Stimulated activated CD4-positive, alpha-beta T cell treated with anti-CD3 and anti-CD28 coated beads, Interleukin-4, amount 100 ng/mL, for 1 hour (primary cell): ENCODE measurements at regions not wholly inside any gene's neighbourhood (a gene's known extent, or its start where the extent isn't known, plus 50 kb on each side); places are given as distances from the start of the nearest gene placed in this dataset.

Experiments
- DNase-seq: peaks from one replicate; pipeline ENCODE4 v3.0.0-alpha.2; 2020

DNA sequence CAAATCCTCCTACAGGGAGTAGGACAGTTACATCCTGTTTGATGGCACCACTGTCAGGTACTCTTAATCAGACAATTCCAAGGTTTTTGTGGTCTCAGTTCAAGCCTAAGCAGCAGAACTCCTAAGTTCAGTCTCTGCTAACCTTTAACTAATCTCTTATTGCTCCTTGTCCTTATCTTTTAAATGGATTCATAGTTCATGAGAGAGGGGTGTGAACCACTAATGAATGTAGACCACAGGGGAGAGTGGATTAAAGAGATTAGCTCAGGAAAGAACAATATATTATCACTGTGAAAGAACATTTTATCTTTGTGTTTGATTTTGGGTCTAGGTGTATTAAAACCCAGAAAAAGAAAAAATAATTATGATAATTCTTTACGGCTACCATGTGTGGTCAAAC, 168.9 kb downstream of the DCK start:
- no peak for DNase-seq

DNA sequence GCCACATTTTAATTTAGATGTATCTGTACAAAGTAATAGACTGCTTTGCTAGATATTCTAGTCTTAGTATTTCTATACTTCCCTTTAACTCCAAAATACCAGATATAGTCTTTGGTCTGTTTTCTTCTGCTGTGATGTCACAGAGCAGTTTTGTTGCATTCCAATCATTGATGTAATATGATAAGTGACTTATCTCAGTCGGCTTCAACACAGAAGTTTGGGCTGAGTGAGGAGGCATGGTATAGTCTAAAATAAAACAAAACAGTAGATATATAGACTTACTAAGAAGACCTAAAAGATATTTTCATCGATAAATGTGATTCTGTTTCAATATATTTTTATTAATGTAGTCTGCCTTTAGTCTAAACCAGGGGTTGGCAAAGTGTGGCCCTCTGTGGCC, 169.9 kb downstream of the DCK start:
- no peak for DNase-seq

DNA sequence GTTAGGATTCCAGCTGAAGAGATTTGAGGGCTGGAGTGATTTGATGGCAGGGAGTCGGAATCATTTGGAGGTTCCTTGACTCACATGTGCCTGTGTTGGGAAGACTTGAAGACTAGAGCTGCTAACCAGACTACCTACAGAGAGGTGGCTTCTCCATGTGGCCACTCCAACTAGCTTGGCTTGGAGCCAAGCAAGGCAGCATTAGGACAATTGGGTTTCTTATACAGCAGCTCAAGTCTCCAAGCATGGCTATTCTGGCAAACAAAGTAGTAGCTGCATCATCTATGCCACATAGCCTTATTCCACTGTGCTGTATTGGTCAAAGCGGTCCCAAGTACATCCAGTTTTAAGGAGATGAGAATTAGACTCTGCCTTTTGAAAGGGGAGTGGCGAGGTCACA, 171.7 kb upstream of the SLC4A4 start:
- no peak for DNase-seq

DNA sequence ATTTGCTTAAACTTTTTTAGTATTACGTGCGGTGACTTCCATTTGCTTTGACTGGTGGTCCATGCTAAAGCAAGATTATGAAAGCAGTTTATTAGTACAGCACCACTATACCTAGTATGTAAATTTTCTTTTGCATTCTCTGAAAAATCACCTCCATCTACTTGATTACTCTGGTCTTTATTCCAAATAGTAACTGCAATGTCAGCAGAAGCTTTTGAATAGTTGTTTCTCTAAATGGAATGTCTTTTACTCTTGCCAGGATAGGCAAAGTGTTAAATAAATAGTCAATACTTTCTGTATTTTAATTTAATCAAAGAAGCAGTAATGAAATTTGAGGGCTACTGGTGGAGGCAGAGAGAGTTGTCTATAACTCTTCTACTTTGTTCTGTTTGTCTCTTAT, 167.2 kb upstream of the SLC4A4 start:
- no peak for DNase-seq

DNA sequence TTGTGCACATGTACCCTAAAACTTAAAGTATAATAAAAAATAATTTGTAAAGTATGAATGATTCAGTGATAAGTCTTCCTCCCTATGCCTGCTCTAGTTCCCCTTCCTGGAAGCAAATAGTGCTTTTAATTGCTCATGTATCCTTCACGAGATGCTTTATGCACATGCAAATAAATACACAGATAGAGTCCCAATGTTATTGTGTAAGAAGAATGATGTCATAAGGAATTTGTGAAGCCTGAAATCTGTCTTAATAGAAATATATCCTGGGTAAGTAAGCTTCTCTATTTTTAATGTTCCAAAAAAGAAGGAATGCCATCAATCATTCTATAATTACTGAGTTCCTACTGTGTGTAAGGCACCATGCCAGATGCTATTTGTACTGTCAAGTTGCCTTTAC, 157.5 kb upstream of the SLC4A4 start:
- DNase-seq, result no peak

DNA sequence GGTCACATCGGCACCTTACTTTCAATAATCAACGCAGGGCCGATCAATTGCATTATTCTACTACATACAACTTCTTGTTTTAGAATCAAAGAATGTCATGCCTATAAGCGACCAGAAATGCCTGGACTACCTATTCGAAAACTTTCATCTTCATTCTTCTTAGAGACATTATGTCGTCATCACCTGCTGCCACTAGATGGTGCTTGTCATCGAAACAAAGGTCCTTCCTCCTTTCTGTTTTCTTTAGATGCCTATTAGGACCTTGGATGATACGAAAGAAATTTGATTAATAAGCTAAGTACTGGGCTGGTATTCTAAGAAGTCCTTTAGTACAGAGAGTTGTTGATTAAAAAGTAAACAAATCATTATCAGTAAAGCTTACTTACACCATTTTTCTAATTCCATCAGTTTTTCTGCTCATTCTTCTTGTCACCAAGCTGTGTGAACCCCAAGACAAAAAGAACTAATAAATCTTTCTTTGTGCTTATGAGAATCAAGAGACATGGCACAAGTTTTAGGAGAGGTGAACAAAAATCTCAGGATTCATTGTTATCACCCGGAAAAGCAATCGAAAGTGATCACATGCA, 154.5 kb upstream of the SLC4A4 start:
- DNase-seq, result peak; percentile 13

DNA sequence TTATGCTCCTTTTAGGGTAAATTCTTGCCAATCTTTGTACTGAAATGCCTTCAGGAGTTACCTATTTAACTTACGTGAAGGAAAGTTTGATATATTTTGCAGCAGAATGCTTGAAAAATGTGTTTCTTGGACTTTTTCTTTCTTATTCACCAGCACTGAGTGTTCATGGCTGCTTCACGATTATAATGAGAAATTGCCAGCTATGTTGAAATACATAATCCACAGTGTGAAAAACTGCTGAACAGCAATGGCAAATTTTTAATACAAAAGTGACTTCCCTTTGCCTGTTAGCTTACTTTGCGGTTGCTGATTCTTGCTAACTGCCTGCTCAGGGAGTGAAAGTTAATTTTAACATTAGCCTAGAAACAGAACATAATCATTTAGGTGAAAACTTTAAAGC, 153.8 kb upstream of the SLC4A4 start:
- DNase-seq, result no peak

DNA sequence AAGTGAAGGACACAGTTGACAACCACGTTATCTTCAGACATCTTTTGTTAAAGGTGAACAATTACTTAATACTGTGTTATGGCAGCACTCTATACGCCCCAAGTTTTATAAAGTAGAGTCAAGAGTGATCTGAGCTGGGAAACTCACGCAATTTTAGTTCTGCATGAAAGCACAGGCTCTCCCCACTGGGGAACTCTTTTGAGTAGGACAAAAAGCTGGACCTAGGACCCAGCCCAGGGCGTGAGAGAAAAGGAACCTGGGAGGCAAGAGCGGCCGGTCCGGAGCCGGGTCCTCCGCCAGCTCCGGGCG, 152.6 kb upstream of the SLC4A4 start:
- no peak for DNase-seq

DNA sequence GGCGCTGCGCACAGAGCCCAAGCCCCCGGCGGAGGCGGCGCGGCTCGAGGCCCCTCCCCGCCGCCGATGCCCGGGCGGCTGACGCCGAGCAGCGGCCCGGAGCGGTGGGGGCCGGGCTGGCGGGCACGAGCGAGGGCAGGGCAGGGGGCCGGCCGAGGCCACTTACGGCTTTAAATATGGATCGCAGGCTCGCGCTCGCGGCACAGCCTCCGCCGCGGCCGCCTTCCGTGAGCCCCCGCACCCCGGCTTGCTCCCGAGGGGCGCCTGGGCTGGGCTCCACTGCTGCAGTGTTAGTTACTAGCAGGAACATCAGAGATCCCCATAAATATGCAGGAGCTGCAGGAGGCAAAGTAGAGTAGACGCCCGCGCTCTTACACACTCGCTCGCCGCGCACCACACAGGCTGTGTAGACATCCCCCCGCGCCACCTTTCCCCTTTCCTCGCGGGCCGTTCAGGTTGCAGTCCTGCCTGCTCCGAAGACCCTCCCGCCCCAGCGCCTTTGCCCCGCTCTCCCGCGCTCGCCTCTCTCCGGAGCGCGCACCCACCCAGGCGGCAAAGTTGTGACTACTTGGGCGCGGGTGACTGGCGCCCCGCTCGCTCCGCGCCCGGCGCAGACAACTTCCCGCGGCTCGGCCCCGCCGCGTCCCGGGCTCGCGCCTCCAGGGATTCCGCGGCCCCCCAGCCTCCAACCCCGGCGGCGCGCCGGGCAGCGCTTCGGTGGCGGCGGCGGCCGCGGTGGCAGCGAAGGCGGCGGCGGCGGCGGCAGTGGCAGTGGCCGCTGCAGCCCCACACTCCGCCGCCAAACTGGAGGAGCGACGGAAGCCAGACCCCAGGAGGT, 152.0 kb upstream of the SLC4A4 start:
- peak; percentile 16 for DNase-seq

DNA sequence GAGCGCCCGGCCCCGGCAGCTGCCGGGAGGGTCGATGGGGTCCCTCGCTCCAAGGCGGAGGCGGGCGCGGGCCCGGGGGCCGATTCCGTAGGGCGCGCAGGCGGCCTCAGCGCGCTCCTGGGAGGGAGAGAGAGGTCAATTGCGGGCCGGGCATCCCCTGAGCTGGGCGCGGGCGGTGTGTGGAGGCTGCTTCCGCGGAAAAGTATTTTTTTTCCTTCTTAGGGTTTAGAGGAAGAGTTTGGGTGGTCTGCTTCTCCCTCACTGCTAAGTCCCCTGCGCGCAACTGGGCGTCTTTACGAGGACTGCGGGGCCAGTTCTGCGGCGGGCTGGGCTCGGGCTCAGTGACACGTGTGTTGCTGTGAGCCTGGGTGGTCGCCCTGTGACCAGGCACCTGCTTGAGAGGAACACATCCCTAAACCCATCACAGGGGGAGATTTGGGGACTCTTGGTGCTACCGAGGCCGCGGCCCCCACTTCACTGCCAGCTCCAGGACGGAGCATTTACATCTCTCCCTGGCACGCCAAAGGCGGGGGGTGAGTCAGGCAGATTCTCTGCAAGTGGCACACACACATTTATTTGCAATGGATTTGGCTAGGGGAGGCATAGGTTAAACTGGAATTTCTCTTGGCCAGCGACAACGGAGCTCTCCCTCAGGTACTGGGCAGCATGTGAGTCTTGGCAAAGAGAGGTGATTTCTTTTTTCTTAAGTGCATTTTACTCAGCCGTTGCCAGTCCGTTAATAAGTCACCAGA, 151.2 kb upstream of the SLC4A4 start:
- DNase-seq, result peak; percentile 16

DNA sequence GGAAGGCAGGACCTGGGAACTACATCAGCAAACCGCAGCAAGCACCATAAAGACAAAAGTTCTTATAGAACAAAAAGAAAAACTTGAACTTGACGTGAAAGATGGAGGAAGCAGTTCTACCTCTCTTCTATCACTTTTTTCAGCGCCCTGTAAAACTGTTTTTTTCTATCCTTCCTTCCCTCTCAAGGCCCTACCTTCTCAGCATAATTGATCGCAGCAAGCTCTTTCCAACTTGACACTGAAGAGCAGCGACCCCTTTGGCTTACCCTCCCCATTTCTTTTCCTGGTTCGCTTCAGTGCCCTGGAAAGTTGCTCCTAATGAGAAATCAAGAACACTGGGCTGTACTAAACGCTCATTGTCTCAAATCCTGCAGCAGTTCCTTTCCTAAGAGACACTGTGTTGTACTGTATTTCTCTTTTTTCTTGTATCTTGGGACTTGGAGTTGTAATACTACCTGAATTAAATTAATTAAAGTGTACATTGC, 150.6 kb upstream of the SLC4A4 start:
- no peak for DNase-seq

DNA sequence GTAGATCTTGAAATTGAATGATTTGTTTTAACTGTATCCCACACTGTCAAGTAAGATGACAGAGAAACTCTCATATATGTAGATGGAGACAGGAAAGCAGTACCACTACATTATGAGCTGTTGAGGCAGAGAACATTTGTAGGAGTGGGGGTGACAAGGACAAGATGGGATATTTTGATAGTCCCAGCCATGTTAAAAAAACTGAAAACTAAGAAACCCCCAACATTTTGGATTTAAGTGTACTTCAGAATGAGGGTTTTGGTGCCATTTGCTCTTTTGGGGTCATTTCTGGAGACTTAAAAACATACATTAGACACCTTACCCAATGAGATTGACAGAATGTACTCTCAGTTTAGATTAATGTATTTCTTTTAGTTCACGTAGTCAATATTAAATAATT, 149.9 kb upstream of the SLC4A4 start:
- no peak for DNase-seq

DNA sequence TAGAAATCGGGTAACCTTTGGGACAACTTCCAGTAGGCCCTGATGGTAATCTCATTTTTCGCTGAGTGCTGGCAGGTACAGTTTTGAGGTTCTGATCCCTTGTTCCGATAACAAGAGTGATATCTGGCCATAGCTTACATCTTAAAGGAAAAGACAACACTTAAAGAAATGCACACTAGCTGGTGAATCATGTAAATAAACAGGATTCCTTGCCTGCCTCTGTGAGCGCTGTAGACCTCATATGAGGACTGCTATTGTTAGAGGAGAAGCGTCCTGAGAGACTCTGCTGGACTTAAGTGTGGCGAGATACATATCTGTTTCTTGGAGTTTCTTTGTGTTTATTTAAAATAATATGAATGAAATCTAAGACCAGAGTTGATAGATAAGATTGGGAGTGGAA, 149.3 kb upstream of the SLC4A4 start:
- DNase-seq, result no peak

DNA sequence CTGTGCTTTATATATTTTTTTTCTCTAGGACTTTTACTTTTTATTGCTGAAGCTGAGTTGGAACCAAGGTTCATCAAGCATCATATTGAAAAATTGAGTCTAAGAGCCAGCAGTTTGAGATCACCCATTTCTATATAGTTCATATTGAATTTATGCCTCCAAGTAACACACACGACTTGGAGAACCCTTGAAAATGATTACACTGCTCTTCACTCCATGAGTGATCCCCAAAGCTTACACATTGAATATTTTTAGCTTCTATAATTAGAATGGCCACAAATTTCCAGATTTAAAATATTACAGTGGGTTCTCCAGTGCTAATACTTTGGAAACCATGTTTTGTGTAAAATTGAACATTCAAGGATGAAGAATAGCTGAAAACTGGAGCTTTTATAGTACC, 144.4 kb upstream of the SLC4A4 start:
- no peak for DNase-seq

DNA sequence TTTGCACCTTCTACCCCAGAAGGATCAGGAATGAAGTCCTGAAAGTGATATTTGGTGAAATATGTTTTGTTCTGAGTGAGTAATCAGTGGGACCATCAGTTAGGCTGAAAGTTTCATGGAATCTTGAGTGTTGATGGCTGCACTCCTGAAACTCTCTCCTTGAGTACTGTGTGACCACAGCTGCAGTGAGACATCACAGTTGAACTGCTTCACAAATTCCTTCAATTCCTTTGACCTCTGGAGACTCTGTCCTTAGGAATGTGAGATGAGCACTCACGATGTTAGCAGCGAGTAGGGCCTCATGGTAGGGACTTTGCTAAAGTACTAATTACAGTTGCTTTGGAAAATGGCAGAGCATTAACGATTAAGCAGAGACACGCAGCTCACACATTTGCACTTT, 142.9 kb upstream of the SLC4A4 start:
- DNase-seq, result no peak

DNA sequence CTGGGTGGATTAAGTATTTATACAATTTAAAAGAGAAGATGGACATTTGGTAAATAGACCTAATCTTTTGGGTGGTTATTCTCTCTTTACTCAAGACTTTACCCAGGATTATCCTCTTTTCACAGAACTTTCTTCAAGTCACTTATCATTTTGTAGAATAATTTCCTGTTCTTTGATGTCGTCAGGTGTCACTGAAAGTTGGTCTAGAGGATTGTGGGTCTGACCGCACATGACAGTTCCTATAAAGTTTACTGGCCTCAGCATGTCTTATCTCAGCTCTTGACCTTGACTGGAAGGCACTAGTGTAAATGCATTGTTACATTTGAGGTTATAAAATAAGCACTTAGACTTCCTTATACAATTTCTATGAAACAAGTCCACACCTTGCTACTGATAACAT, 139.9 kb upstream of the SLC4A4 start:
- no peak for DNase-seq

DNA sequence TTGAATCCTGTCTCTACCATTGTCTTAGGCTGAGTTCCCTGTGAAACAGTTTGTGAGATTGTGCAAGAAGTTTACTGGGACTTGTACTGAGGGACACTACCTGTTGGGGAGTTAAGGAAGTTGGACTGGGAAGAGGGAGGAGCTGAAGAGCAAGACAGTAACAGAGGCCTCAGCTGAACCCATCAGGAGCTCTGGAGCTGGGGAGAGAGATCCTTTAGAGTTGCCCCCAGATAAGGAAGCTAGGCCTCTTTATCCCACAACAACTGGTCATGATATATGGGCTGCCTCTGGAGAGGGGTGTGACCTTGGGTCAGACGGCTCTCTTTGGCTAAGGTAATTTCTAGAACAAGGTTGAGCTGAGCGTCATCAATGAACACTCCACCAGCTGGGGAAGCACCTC, 137.8 kb upstream of the SLC4A4 start:
- no peak for DNase-seq

DNA sequence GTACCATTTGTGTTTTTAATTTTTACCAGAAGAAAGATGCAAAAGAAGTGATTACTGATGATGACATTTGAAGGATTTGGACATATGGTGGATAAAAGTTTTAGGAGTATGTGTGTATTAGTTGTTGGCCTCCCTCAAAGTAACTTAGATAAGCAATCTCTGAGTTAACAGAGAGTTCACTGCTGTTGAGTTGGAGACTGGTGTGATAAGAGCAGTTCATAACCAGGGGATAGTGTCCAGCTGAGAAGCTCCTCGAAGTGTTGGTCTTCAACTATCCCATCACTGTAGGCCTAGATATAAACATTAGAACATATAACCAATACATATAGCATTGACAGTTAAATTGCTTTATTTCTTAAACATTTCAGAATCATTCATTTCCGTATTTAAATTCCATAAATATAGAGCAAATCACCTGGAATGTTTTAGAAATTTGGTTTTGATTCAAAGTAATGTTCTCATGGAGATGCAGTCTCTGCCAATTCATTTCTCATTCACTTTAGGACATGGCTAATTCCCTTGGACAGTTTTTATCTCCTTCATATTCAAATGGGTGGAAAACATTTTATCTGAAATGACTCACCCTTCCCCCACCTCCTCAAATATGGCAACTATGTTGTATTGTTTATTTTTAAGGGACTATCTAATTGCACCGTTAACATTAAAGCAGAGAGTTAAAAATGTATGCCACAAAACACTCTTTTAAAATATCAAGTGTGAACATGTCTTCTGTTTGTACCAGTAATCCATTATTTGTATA, 136.8 kb upstream of the SLC4A4 start:
- DNase-seq, result no peak

DNA sequence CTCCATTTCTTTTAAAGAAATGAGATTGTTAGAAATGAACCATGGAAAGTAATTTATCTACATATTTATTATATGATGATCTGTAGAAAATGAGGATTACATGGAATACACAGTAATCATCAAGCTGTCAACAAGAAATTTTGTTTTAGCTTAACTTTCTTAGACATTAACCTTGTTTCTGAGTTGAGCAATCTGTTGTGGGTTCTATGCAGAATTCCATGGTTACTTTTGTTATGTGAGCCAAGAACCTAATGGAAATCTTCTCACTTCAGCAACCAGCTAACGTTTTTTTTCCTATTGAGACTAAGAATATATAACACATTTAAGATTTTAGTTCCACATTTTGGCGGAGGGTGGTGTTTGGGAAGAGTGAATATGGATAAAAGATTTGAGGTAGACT, 136.1 kb upstream of the SLC4A4 start:
- no peak for DNase-seq

DNA sequence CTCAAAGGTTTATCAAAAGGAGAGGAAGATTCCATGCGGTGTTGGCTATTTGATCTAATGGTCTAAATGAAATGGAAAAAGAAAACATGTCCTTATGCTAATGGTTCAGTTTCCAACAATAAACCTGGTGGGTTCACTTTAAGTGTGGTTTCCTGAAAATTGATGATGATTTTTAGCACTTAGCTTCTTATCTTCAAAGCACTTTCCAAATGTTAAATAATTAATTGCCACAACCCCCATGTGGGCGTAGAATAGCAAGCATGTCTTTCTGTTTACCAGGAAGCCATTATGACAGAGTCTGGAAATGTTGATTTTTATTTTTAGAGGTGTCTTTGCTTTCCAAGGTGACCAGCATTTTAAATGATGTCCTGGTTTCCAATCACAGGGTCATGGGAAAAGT, 134.8 kb upstream of the SLC4A4 start:
- no peak for DNase-seq

DNA sequence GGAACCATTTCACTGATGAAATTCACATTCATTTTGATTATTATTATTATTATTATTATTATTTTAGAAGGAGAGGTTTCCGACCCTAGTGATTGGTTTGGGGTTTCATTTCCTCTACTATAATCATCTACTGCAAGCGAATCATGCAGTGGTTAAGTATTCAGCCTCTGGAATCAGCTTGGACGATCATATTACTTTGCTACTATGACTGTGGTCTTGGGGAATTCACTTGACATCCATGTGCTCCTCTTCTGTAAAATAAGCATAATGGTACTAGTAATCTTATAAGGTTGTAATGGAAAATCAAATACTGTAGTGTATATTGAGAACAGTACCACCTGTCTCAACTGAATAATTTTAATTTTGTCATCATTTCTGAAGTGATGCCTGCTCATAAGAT, 132.1 kb upstream of the SLC4A4 start:
- DNase-seq, result no peak

DNA sequence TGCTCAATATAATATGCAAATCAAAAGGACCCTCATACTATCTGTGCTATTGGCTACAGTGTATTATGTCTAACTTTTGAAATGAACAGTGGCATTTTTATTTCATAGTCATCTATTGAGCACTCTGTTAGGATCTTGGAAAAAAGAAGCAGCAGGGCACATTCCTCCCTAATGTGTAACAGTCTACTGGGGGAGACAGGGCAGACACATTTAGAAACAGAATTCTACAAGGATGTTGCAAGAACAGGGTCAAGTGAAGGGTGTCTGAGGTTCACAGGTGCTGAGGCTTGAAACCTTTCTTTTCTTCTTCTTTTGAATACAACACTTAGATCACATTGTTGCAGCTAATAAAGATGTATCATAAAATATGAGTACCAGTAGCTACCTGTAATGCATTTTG, 129.7 kb upstream of the SLC4A4 start:
- no peak for DNase-seq

DNA sequence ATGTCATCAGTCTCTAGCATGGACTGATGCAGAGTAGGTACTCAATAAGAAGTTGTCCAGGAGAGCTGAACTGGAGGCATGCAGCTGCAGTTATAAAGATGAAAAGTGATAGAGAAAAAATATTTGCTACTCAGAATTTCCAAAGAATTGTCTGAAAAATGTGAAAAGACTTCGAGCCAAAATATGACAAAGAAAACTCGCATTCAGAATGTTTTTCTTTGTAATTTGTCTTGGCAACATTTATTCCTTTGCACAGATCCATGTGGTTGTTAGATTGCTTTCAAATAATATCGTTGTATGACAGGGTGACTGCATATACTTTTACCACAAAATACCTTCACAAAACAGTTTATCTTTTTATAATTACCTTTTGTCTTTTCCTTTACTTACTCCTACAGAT, 128.0 kb upstream of the SLC4A4 start:
- DNase-seq, result no peak

DNA sequence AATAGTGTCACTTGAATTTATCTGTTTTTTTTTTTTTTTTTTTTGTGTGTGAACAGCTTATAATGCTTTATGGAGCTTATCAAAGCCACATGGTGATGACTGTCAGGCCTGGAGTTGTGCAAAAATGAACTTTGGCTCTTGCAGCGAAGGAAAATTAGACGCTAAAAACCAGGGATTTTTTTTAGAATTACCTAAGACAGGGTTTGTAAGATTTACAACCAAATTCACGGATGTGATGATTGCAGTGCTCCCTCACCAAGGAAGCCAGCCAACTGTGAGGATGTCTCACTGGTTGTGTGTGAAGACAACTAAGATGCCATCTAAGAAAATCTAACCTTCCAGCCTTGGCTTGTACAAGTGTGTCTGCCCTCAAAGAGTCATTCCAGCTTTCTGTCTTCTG, 127.1 kb upstream of the SLC4A4 start:
- no peak for DNase-seq
